HG03060 (cell line): ENCODE measurements at regions not wholly inside any gene's neighbourhood (a gene's known extent, or its start where the extent isn't known, plus 50 kb on each side); places are given as distances from the start of the nearest gene placed in this dataset.

Source experiments
- ATAC-seq: cut with Tn5 transposase; IDR thresholded peaks from one replicate; pipeline ENCODE4 v1.9.1; 2021; ENCODE audit warnings: low read depth, moderate number of reproducible peaks; ENCODE audit not compliant: unreplicated experiment

- no peak for ATAC-seq
Measured at GRCh38 chr16:50888486-50889261, 146.8 kb downstream of the CYLD start.

- ATAC-seq, result no peak
Measured at GRCh38 chr16:50887500-50888298, 145.8 kb downstream of the CYLD start.

- ATAC-seq, result no peak
Measured at GRCh38 chr16:50884066-50884860, 142.4 kb downstream of the CYLD start.

GRCh38 chr16:50881956-50882355, 140.1 kb downstream of the CYLD start:
- ATAC-seq, result no peak

- ATAC-seq, result no peak
Measured at GRCh38 chr16:50881331-50881830, 139.5 kb downstream of the CYLD start.

- ATAC-seq, result no peak
Measured at GRCh38 chr16:50880926-50881325, 139.0 kb downstream of the CYLD start.

GRCh38 chr16:50879873-50880695, 138.2 kb downstream of the CYLD start:
- ATAC-seq, result no peak

GRCh38 chr16:50878966-50879615, 137.2 kb downstream of the CYLD start:
- no peak for ATAC-seq

- ATAC-seq, result no peak
Measured at GRCh38 chr16:50878536-50878935, 136.7 kb downstream of the CYLD start.

- ATAC-seq, result no peak
Measured at GRCh38 chr16:50876263-50876662, 134.4 kb downstream of the CYLD start.

- no peak for ATAC-seq
Measured at GRCh38 chr16:50868577-50868976, 126.7 kb downstream of the CYLD start.

GRCh38 chr16:50866806-50867205, 124.9 kb downstream of the CYLD start:
- no peak for ATAC-seq

GRCh38 chr16:50864386-50864785, 122.5 kb downstream of the CYLD start:
- no peak for ATAC-seq

- no peak for ATAC-seq
Measured at GRCh38 chr16:50863644-50864144, 121.8 kb downstream of the CYLD start.

GRCh38 chr16:50862818-50863643, 121.1 kb downstream of the CYLD start:
- no peak for ATAC-seq

GRCh38 chr16:50861970-50862411, 120.1 kb downstream of the CYLD start:
- ATAC-seq, result no peak

GRCh38 chr16:50861451-50861850, 119.6 kb downstream of the CYLD start:
- no peak for ATAC-seq

- ATAC-seq, result no peak
Measured at GRCh38 chr16:50859628-50860360, 117.9 kb downstream of the CYLD start.
